IMR-90 (cell line): ENCODE measurements at regions not wholly inside any gene's neighbourhood (a gene's known extent, or its start where the extent isn't known, plus 50 kb on each side); places are given as distances from the start of the nearest gene placed in this dataset.

ENCODE experiments used
- ATAC-seq: fragments of 200-7000 bp; cut with Tn5 transposase; 2 replicates; pipeline ENCODE4 v1.9.1; 2020; ENCODE audit warnings: low read depth, mild to moderate bottlenecking, moderate library complexity
- BruUV-seq: library from RNA; stranded (reverse); fragments of 400-500 nt; replicated peaks from 2 replicates; lab custom pipeline; 2021; lab: Mats Ljungman, UMichigan
- CTCF ChIA-PET: fragments of 300-600 bp; formaldehyde crosslinking; extraction: SDS; loops from one replicate; lab custom pipeline; 2021; ENCODE audit warnings: antibody characterized with exemption; lab: Yijun Ruan, JAX
- POLR2A ChIA-PET: fragments of 300-600 bp; sonication (Branson Sonifier 250); formaldehyde crosslinking; loops from one replicate; lab custom pipeline; 2022; ENCODE audit warnings: antibody characterized with exemption; ENCODE audit not compliant: unreplicated experiment; lab: Charles Lee
- DNase-seq: peaks from one replicate; pipeline ENCODE4 v3.0.0; 2013
- H2AFZ ChIP-seq: replicated peaks from 2 replicates; pipeline ENCODE3; 2013; ENCODE audit warnings: low read length, mild to moderate bottlenecking; ENCODE audit not compliant: poor library complexity
- H2AK5ac ChIP-seq: 2 replicates; pipeline ENCODE4 v1.6.1; 2013; ENCODE audit warnings: low read depth, low read length, inconsistent platforms
- H2AK9ac ChIP-seq: replicated peaks from 2 replicates; pipeline ENCODE3; 2013; ENCODE audit warnings: mild to moderate bottlenecking, low read depth, low read length, moderate library complexity; ENCODE audit not compliant: poor library complexity
- H2BK120ac ChIP-seq: 2 replicates; pipeline ENCODE4 v1.6.1; 2013; ENCODE audit warnings: low read depth, low read length, inconsistent platforms
- H2BK15ac ChIP-seq: 3 replicates; pipeline ENCODE4 v1.6.1; 2013; ENCODE audit warnings: low read depth, low read length, inconsistent platforms
- H2BK20ac ChIP-seq: 2 replicates; pipeline ENCODE4 v1.6.1; 2013; ENCODE audit warnings: low read depth, mild to moderate bottlenecking, inconsistent platforms, low read length, moderate library complexity
- H2BK5ac ChIP-seq: 2 replicates; pipeline ENCODE4 v1.6.1; 2013; ENCODE audit warnings: mild to moderate bottlenecking, low read depth, low read length, inconsistent platforms; ENCODE audit not compliant: poor library complexity, severe bottlenecking
- H3K14ac ChIP-seq: replicated peaks from 2 replicates; pipeline ENCODE4 v1.6.1; 2013; ENCODE audit warnings: low read depth, low read length, inconsistent platforms
- H3K18ac ChIP-seq: 2 replicates; pipeline ENCODE4 v1.6.1; 2013; ENCODE audit warnings: low read depth, low read length, control low read depth
- H3K23ac ChIP-seq: 2 replicates; pipeline ENCODE4 v1.6.1; 2013; ENCODE audit warnings: low read depth, low read length, inconsistent platforms
- H3K27ac ChIP-seq: 2 replicates; pipeline ENCODE4 v1.5.1; 2013; ENCODE audit warnings: mild to moderate bottlenecking, control low read depth, low read length; ENCODE audit not compliant: insufficient read depth
- H3K27me3 ChIP-seq: 2 replicates; pipeline ENCODE4 v1.6.1; 2013; ENCODE audit warnings: low read length; ENCODE audit not compliant: control insufficient read depth, insufficient read depth
- H3K36me3 ChIP-seq: 2 replicates; pipeline ENCODE4 v1.6.1; 2013; ENCODE audit warnings: low read length, mixed read lengths; ENCODE audit not compliant: control insufficient read depth, insufficient read depth
- H3K4ac ChIP-seq: 2 replicates; pipeline ENCODE4 v1.6.1; 2013; ENCODE audit warnings: low read depth, low read length, inconsistent platforms
- H3K4me1 ChIP-seq: 2 replicates; pipeline ENCODE4 v1.6.1; 2013; ENCODE audit warnings: low read length, mixed read lengths; ENCODE audit not compliant: control insufficient read depth, insufficient read depth
- H3K4me2 ChIP-seq: 2 replicates; pipeline ENCODE4 v1.6.1; 2013; ENCODE audit warnings: low read depth, mild to moderate bottlenecking, control low read depth, low read length, moderate library complexity
- H3K4me3 ChIP-seq: 2 replicates; pipeline ENCODE4 v1.5.1; 2013; ENCODE audit warnings: low read depth, mild to moderate bottlenecking, control low read depth, low read length, moderate library complexity; ENCODE audit not compliant: insufficient read depth
- H3K56ac ChIP-seq: 2 replicates; pipeline ENCODE4 v1.6.1; 2013; ENCODE audit warnings: low read length, inconsistent platforms; ENCODE audit not compliant: insufficient read depth; ENCODE audit errors: extremely low read depth
- H3K79me1 ChIP-seq, 2 experiments: 2 replicates each; pipeline ENCODE4 v1.6.1; 2013; ENCODE audit warnings: low read length in 2 of 2, inconsistent platforms in 1 of 2, low read depth in 1 of 2
- H3K9ac ChIP-seq: 2 replicates; pipeline ENCODE4 v1.6.1; 2013; ENCODE audit warnings: low read depth, low read length, control low read depth
- H3K9me1 ChIP-seq: 2 replicates; pipeline ENCODE4 v1.6.1; 2013; ENCODE audit warnings: low read length, inconsistent platforms; ENCODE audit not compliant: insufficient read depth
- H3K9me3 ChIP-seq: 2 replicates; pipeline ENCODE4 v1.6.1; 2013; ENCODE audit warnings: low read length; ENCODE audit not compliant: control insufficient read depth, insufficient read depth
- H4K20me1 ChIP-seq: 2 replicates; pipeline ENCODE4 v1.6.1; 2013; ENCODE audit warnings: low read length, inconsistent platforms; ENCODE audit not compliant: insufficient read depth
- H4K5ac ChIP-seq: 2 replicates; pipeline ENCODE4 v1.6.1; 2013; ENCODE audit warnings: mild to moderate bottlenecking, low read depth, low read length, control low read depth
- H4K8ac ChIP-seq, 2 experiments: 2 replicates each; pipeline ENCODE4 v1.6.1; 2013; ENCODE audit warnings: low read depth in 2 of 2, low read length in 2 of 2, control low read depth in 1 of 2, inconsistent platforms in 1 of 2
- H4K91ac ChIP-seq: 2 replicates; pipeline ENCODE4 v1.6.1; 2013; ENCODE audit warnings: low read depth, low read length, inconsistent platforms; ENCODE audit not compliant: insufficient read depth
- CHD1 ChIP-seq: IDR thresholded peaks from 2 replicates; pipeline ENCODE4 v1.6.1; 2012; ENCODE audit warnings: low read depth, low read length, improper control_type of control experiment
- FOS ChIP-seq: fragments of 150-350 bp; IDR thresholded peaks from 2 replicates; pipeline ENCODE4 v1.6.1; 2016; ENCODE audit warnings: low read depth, low read length
- RCOR1 ChIP-seq: IDR thresholded peaks from 2 replicates; pipeline ENCODE4 v1.6.1; 2012; ENCODE audit warnings: mild to moderate bottlenecking, low read length, improper control_type of control experiment; ENCODE audit not compliant: insufficient replicate concordance
- WGBS, 2 experiments: methylation state at CpG; one replicate each; pipeline versions ENCODE4 v1.1.5 to v1.1.7; 2013; ENCODE audit warnings: missing lambda C conversion rate in 2 of 2; ENCODE audit not compliant: insufficient read length in 1 of 2; ENCODE audit errors: extremely low coverage in 2 of 2; 5-methylcytosine and 5-hydroxymethylcytosine counted together
- dilution Hi-C: fragments of 300-500 bp; cut with HindIII; formaldehyde crosslinking; loops from one replicate; pipeline ENCODE4 v1.14.3; 2018; ENCODE audit warnings: low sequenced_read_pairs; ENCODE audit not compliant: unreplicated experiment
- in situ Hi-C: fragments of 300-500 bp; cut with MboI; formaldehyde crosslinking; loops from 3 replicates; pipeline ENCODE4 v1.14.3; 2019; ENCODE audit warnings: low sequenced_read_pairs, inconsistent platforms, mixed read lengths
- intact Hi-C: fragments of 100-400 bp; cut with micrococcal nuclease; formaldehyde crosslinking; loops from 2 replicates; pipeline ENCODE4 v1.10.0; 2022

DNA sequence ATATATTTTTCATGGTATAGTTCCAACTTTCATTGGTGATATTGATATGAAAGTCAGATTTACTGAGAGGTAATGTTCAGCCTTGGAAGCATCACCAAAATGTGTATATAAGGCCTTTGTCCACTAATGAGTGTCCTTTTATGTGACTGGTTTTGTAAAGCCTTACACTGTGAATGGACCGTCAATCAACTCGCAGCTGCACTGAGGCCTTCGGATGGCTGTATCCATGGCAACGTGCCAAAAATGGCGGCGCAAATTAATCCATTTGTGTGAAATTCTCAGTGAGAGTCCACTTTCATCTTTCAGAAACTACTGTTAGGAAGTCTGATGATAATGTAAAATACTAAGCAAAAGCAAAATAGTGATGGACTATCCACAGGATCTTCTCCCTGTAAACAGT lies 131.7 kb downstream of the SPCS3 start:
- WGBS, 2 experiments = no CpG with 5 or more reads among the region's 6 CpGs

More for the DNA sequence above, 131.7 kb downstream of the SPCS3 start:
- Histone ChIP-seq H3K27me3 (no peaks in the 10 kb centered on the region), H3K36me3 (no peaks in the 10 kb centered on the region), H3K4me3 (no peak overlapping the region), H4K5ac (no peak overlapping the region), H3K9ac (no peak overlapping the region), H2AK5ac (no peak overlapping the region), H2AFZ (no peak overlapping the region), H3K23ac (no peak overlapping the region), H2BK20ac (no peak overlapping the region), H4K91ac (no peak overlapping the region), H3K56ac (no peak overlapping the region), H3K27ac (no peak overlapping the region), H2BK15ac (no peak overlapping the region), H3K4me2 (no peak overlapping the region), H3K14ac (no peak overlapping the region), H4K20me1 (no peaks in the 10 kb centered on the region), H3K79me1 (no peaks in the 10 kb centered on the region), H3K9me3 (no peaks in the 10 kb centered on the region), H2BK120ac (no peak overlapping the region), H4K8ac (no peak overlapping the region), H3K9me1 (no peaks in the 10 kb centered on the region), H2AK9ac (no peak overlapping the region), H3K18ac (no peak overlapping the region), H3K4me1 (no peaks in the 10 kb centered on the region), H2BK5ac (no peak overlapping the region), H3K4ac (no peak overlapping the region)
- POLR2A ChIA-PET = no interaction called here
- in situ Hi-C loops (no loop called here), intact Hi-C loops (no loop called here), dilution Hi-C loops (no loop called here)
- CTCF ChIA-PET = no interaction called here
- ATAC-seq (no peak), DNase-seq (no peak)
- TF ChIP-seq FOS (no peak), CHD1 (no peak), RCOR1 (no peak)
- BruUV-seq = no TSS peak
